HG03354 (cell line): ENCODE measurements at regions not wholly inside any gene's neighbourhood (a gene's known extent, or its start where the extent isn't known, plus 50 kb on each side); places are given as distances from the start of the nearest gene placed in this dataset.

Experiments
- ATAC-seq: cut with Tn5 transposase; IDR thresholded peaks from one replicate; pipeline ENCODE4 v1.9.1; 2021; ENCODE audit warnings: mild to moderate bottlenecking; ENCODE audit not compliant: unreplicated experiment, poor library complexity, severe bottlenecking

DNA sequence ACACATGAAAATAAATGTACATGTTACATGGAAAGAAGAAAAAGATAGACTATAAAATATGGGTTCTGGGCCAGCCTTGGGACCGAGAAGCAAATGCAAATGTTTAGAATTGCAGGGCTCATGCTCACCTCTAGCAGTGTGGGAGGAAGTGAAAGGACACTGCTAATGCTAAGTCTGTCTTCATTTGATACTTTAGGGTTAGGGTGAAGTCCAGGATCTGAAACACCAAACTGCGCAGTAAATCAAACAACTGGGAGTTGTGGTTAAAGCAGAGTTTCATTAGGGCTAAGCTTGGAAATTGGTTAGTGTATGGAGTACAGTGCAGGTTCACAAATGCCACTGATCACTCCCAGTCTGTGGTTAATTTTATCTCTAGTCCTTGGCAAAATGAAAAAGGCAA is 73.2 kb upstream of the PDK4 start:
- ATAC-seq: peak; percentile 58

DNA sequence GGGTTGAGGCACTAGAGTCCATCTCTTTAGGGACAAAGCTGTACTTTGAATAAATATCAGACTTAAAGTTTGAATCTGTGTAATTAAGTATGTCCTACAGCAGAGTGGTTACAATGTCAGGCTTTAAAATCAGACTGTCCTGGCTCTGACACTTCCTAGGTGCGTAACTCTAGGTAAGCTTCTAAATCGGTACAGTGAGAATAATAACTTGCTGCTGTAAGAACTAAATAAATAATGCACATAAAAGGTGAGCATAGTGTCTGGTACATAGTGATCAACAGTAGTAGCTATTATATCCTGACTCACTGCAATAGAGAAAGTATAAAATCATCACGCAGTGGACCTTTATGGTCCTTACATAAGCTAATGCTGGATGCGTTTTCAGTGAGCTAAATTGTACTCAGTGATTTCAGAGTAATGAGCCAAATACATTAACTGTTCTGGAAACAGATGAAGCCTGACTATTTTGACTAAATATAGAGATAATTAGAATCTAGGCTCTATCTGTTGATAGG is 72.2 kb upstream of the PDK4 start:
- ATAC-seq: no peak

- no peak for ATAC-seq
Observed at GRCh38 chr7:95662987-95663386, 66.7 kb upstream of the PDK4 start.

DNA sequence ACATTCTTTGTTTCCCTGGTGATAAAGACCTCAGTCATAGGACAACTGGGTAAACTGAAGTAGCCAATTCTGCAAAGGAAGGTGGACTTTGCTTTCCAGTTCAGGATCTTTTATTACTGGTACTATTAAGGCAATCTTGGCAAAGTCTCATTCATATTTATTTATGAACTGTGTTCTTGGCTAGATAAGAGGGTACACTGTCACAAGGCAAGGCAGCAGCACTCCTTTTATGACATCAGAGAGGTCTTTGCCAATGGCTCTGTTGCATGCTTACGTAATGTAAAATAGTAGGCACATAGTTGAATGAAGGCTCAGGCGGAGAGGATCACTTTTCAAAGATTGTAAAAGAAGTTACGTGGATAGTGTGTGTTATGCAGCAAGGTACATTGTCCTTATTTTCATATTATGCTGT is 63.7 kb upstream of the PDK4 start:
- no peak for ATAC-seq

DNA sequence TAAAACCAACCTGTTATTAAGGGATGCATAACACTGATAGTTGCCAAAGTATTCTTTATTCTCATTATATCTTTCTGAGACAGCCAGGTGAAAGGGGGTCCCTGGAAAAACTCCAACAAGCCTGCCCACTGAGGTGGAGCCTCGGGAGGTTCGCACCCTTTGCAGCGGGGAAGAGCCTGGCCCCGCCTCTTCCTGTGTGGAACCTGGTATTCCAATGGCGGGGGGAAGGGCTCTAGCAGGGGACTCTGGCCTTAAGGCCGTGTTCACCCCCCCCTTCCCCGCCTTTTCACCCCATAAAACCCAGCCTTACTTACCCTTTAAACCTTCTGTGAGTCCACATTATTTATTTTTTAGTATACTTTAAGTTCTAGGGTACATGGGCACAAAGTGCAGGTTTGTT is 62.4 kb upstream of the PDK4 start:
- no peak for ATAC-seq

GRCh38 chr7:95649546-95649945 is 53.2 kb upstream of the PDK4 start:
- no peak for ATAC-seq

GRCh38 chr7:95646350-95646749 is 50.0 kb upstream of the PDK4 start:
- ATAC-seq: no peak
